HEK293 (cell line): ENCODE measurements at regions not wholly inside any gene's neighbourhood (a gene's known extent, or its start where the extent isn't known, plus 50 kb on each side); places are given as distances from the start of the nearest gene placed in this dataset.

Experiments
- CTCF ChIA-PET: fragments of 350-600 bp; formaldehyde crosslinking; extraction: SDS; loops from one replicate; lab custom pipeline; 2021; ENCODE audit warnings: antibody characterized with exemption; lab: Yijun Ruan, JAX
- POLR2A ChIA-PET: fragments of 300-600 bp; formaldehyde crosslinking; extraction: SDS; loops from one replicate; lab custom pipeline; 2020; ENCODE audit warnings: antibody characterized with exemption, inconsistent platforms; lab: Yijun Ruan, JAX
- H3K27ac ChIP-seq: fragments of 200-500 bp; sonication (Bioruptor generic); 2 replicates; pipeline ENCODE4 v1.5.1; 2014; ENCODE audit warnings: low read depth, low read length, control low read depth, inconsistent platforms; ENCODE audit errors: extremely low read depth
- H3K36me3 ChIP-seq, 2 experiments: fragments of 200-500 bp in 1 of 2; sonication (Bioruptor generic) in 1 of 2; 1 replicate in 1 of 2; 2 replicates in 1 of 2; pipeline ENCODE4 v1.5.1; 2014 to 2017; ENCODE audit warnings: inconsistent platforms in 2 of 2, low read length in 2 of 2; ENCODE audit not compliant: control insufficient read depth in 2 of 2, insufficient read depth in 1 of 2
- H3K4me1 ChIP-seq: fragments of 200-500 bp; sonication (Bioruptor generic); 2 replicates; pipeline ENCODE4 v1.5.1; 2014; ENCODE audit warnings: mild to moderate bottlenecking, low read length, inconsistent platforms; ENCODE audit not compliant: control insufficient read depth, insufficient read depth
- H3K4me3 ChIP-seq: 2 replicates; pipeline ENCODE4 v1.5.1; 2011; ENCODE audit warnings: low read depth, mild to moderate bottlenecking, control low read depth, low read length, moderate library complexity
- H3K9me3 ChIP-seq: fragments of 200-500 bp; sonication (Bioruptor generic); 2 replicates; pipeline ENCODE4 v1.5.1; 2014; ENCODE audit warnings: low read depth, low read length, inconsistent platforms; ENCODE audit not compliant: control insufficient read depth, insufficient read depth
- KLF16 ChIP-seq: fragments of 450-650 bp; formaldehyde crosslinking; IDR thresholded peaks from 2 replicates; pipeline ENCODE4 v1.5.1; 2017; ENCODE audit warnings: missing biosample characterization, missing genetic modification characterization
- PRDM6 ChIP-seq: fragments of 450-650 bp; formaldehyde crosslinking; IDR thresholded peaks from 2 replicates; pipeline ENCODE4 v1.5.1; 2017; ENCODE audit warnings: missing biosample characterization, missing genetic modification characterization
- REST ChIP-seq: fragments of 450-650 bp; formaldehyde crosslinking; IDR thresholded peaks from 2 replicates; pipeline ENCODE4 v1.5.1; 2016; ENCODE audit warnings: missing biosample characterization, missing genetic modification characterization
- SCRT1 ChIP-seq: fragments of 450-650 bp; formaldehyde crosslinking; IDR thresholded peaks from 2 replicates; pipeline ENCODE4 v1.5.1; 2016; ENCODE audit warnings: missing biosample characterization, missing genetic modification characterization, borderline replicate concordance
- ZFHX2 ChIP-seq: fragments of 450-650 bp; formaldehyde crosslinking; conservative IDR thresholded peaks from 2 replicates; pipeline ENCODE4 v1.5.1; 2016; ENCODE audit warnings: missing biosample characterization, missing genetic modification characterization
- ZNF24 ChIP-seq: fragments of 450-650 bp; formaldehyde crosslinking; IDR thresholded peaks from 2 replicates; pipeline ENCODE4 v1.5.1; 2016; ENCODE audit warnings: missing biosample characterization, missing genetic modification characterization
- ZNF26 ChIP-seq: fragments of 450-650 bp; formaldehyde crosslinking; IDR thresholded peaks from 2 replicates; pipeline ENCODE4 v1.5.1; 2016; ENCODE audit warnings: missing biosample characterization, missing genetic modification characterization
- ZNF623 ChIP-seq: fragments of 450-650 bp; formaldehyde crosslinking; IDR thresholded peaks from 2 replicates; pipeline ENCODE4 v1.5.1; 2016; ENCODE audit warnings: missing biosample characterization, missing genetic modification characterization
- ZNF785 ChIP-seq: fragments of 450-650 bp; formaldehyde crosslinking; IDR thresholded peaks from 2 replicates; pipeline ENCODE4 v1.5.1; 2016; ENCODE audit warnings: missing biosample characterization, missing genetic modification characterization
- ZNF791 ChIP-seq: fragments of 450-650 bp; formaldehyde crosslinking; IDR thresholded peaks from 2 replicates; pipeline ENCODE4 v1.5.1; 2016; ENCODE audit warnings: missing biosample characterization, missing genetic modification characterization
- ZSCAN5A ChIP-seq: fragments of 450-650 bp; formaldehyde crosslinking; IDR thresholded peaks from 2 replicates; pipeline ENCODE4 v1.5.1; 2016; ENCODE audit warnings: missing biosample characterization, missing genetic modification characterization

- H3K4me3 ChIP-seq, result no peak overlapping the region
- no peak overlapping the region for H3K27ac ChIP-seq
- H3K4me1 ChIP-seq, result no peaks in the 10 kb centered on the region
- POLR2A ChIA-PET, result no interaction called here
- CTCF ChIA-PET, result interaction anchor here (0.6 to 2.5 kb wide), 7 partner anchors 9 to 551 kb away, joined by 3 to 21 read pairs (median 4); no protein-coding TSS in a partner anchor
- H3K9me3 ChIP-seq, result no peaks in the 10 kb centered on the region
- TF ChIP-seq ZNF785 (tag by site-specific recombination) (no peak), REST (peak; percentile 89), ZNF26 (tag by site-specific recombination) (no peak), ZNF623 (peak; percentile 30; the same call in 1 of the 2 replicates), SCRT1 (tag by site-specific recombination) (no peak)
- H3K36me3 ChIP-seq, result no peaks in the 10 kb centered on the region
These were observed 70.9 kb upstream of the CCDC167 start for GRCh38 chr6:37570482-37571133.

GRCh38 chr6:37569743-37570481 is 70.2 kb upstream of the CCDC167 start:
- Histone ChIP-seq H3K4me1 (no peaks in the 10 kb centered on the region), H3K36me3 (no peaks in the 10 kb centered on the region), H3K4me3 (no peak overlapping the region), H3K9me3 (no peaks in the 10 kb centered on the region), H3K27ac (no peak overlapping the region)
- POLR2A ChIA-PET, result no interaction called here
- TF ChIP-seq PRDM6 (tag by site-specific recombination), result no peak
- no peak for TF ChIP-seq ZNF791
- no peak for TF ChIP-seq KLF16 (tag by site-specific recombination)
- TF ChIP-seq ZNF24, result no peak
- CTCF ChIA-PET, result interaction anchor here (0.6 to 2.5 kb wide), 4 partner anchors 31 to 551 kb away, joined by 3 to 21 read pairs (median 4); no protein-coding TSS in a partner anchor

- H3K27ac ChIP-seq, result no peak overlapping the region
- CTCF ChIA-PET, result interaction anchor here (2.5 kb wide), 1 partner anchor 31 kb away, joined by 21 read pairs; no protein-coding TSS in a partner anchor
- POLR2A ChIA-PET, result no interaction called here
- H3K4me3 ChIP-seq, result no peak overlapping the region
- no peaks in the 10 kb centered on the region for H3K4me1 ChIP-seq
- TF ChIP-seq ZFHX2 (tag by site-specific recombination), result peak; percentile 67
- TF ChIP-seq ZSCAN5A (tag by site-specific recombination), result no peak
- H3K36me3 ChIP-seq, result no peaks in the 10 kb centered on the region
- H3K9me3 ChIP-seq, result no peaks in the 10 kb centered on the region
These were observed 69.6 kb upstream of the CCDC167 start for GRCh38 chr6:37569317-37569716.
